ENCODE measurements at regions not wholly inside any gene's neighbourhood (a gene's known extent, or its start where the extent isn't known, plus 50 kb on each side); places are given as distances from the start of the nearest gene placed in this dataset.

DNA sequence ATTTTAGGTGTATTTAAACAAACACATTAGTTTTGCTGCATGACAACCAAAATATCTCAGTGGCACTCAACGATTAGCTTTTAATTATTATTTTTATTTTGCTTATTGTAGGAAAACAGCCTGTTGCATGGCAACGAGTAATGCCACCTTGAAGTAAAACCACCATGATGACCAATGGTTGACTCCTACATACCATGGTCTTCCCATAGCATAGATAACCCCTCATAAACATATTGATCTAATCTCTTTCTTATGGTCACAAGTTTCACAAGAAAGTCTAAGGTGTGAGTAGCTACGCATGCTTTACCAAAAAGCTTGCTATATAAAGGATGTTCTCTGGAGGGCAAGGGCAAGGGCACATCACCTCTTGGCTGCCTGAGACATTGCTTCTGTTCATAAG, 61.5 kb upstream of the PTBP2 start:
- Histone ChIP-seq H3K4me3 (ENCODE audit: severe bottlenecking) (no peak overlapping the region), H3K27ac (ENCODE audit: poor library complexity, severe bottlenecking) (no peak overlapping the region), H3K27me3 (ENCODE audit: insufficient read depth, poor library complexity, severe bottlenecking) (no peaks in the 10 kb centered on the region), H3K9me3 (ENCODE audit: severe bottlenecking) (no peaks in the 10 kb centered on the region), H3K4me1 (ENCODE audit: insufficient read depth, poor library complexity, severe bottlenecking) (no peaks in the 10 kb centered on the region), H3K36me3 (ENCODE audit: low read depth) (no peaks in the 10 kb centered on the region)
- DNase-seq (ENCODE audit: low spot score) (no peak), ATAC-seq (ENCODE audit: low read depth) (no peak)
- TF ChIP-seq, protein P1, sequence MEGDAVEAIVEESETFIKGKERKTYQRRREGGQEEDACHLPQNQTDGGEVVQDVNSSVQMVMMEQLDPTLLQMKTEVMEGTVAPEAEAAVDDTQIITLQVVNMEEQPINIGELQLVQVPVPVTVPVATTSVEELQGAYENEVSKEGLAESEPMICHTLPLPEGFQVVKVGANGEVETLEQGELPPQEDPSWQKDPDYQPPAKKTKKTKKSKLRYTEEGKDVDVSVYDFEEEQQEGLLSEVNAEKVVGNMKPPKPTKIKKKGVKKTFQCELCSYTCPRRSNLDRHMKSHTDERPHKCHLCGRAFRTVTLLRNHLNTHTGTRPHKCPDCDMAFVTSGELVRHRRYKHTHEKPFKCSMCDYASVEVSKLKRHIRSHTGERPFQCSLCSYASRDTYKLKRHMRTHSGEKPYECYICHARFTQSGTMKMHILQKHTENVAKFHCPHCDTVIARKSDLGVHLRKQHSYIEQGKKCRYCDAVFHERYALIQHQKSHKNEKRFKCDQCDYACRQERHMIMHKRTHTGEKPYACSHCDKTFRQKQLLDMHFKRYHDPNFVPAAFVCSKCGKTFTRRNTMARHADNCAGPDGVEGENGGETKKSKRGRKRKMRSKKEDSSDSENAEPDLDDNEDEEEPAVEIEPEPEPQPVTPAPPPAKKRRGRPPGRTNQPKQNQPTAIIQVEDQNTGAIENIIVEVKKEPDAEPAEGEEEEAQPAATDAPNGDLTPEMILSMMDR (IDR thresholded peaks at IDR 0.05; ENCODE audit: poor library complexity, severe bottlenecking) = no peak

DNA sequence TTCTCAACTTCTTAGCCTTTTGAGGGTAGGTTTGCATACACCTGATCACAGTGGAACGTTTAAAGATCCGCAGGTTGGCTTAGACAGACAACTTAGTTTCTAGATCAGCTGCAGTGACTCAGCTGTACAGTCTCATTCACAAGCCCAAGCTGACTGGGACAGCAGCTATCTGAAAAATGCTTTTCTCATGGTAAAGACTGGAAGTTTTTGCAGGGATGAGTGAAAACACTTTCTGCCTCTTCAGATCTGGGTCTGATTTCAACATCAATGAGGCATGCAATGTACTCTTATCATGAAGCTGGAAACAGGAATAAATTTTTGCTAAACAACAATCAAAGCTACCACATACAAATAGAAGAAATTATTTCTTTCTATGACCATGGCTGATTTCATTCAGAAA, 61.1 kb upstream of the PTBP2 start:
- Histone ChIP-seq H3K4me3 (ENCODE audit: severe bottlenecking) (no peak overlapping the region), H3K27me3 (ENCODE audit: insufficient read depth, poor library complexity, severe bottlenecking) (no peaks in the 10 kb centered on the region), H3K4me1 (ENCODE audit: insufficient read depth, poor library complexity, severe bottlenecking) (no peaks in the 10 kb centered on the region), H3K9me3 (ENCODE audit: severe bottlenecking) (no peaks in the 10 kb centered on the region), H3K36me3 (ENCODE audit: low read depth) (no peaks in the 10 kb centered on the region), H3K27ac (ENCODE audit: poor library complexity, severe bottlenecking) (no peak overlapping the region)
- ATAC-seq (ENCODE audit: low read depth) = peak; percentile 38; the same call in 2 of the 3 replicates
- no peak for DNase-seq (ENCODE audit: low spot score)
- TF ChIP-seq, protein P1 (IDR thresholded peaks at IDR 0.05; ENCODE audit: poor library complexity, severe bottlenecking) = no peak
